Renal pelvis (tissue), 1 donor: ENCODE measurements at regions not wholly inside any gene's neighbourhood (a gene's known extent, or its start where the extent isn't known, plus 50 kb on each side); places are given as distances from the start of the nearest gene placed in this dataset.
"Not testable (repeated sequence)": the region's sequence is repeated elsewhere in the genome, so short reads cannot be mapped to it uniquely, and the experiment has no call there.

ENCODE experiments used
- DNase-seq: peaks from one replicate; pipeline ENCODE4 v3.0.0-alpha.2; 2013

- DNase-seq = not testable (repeated sequence)
Observed at GRCh38 chr17:27365329-27365945, 71.5 kb downstream of the WSB1 start.

DNA sequence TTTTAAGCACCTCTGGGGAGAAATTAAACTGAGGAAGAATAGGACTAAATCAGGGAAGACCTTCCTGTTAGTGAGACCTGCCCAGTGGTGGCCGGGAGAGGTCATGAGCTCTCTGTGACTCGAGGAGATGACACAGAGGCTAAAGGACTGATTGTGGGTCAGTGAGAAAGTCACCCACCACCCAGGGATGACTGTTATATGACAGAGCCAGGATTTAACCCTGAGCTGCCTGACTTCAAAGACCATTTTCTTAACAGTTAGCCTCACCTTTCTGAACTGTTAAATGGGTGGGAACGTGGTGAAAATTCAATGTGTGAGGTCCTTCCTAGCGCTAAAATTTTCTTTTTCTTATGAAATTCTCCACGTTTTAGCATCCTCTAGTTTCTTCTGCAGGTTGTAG, 72.5 kb downstream of the WSB1 start:
- DNase-seq = no peak

DNA sequence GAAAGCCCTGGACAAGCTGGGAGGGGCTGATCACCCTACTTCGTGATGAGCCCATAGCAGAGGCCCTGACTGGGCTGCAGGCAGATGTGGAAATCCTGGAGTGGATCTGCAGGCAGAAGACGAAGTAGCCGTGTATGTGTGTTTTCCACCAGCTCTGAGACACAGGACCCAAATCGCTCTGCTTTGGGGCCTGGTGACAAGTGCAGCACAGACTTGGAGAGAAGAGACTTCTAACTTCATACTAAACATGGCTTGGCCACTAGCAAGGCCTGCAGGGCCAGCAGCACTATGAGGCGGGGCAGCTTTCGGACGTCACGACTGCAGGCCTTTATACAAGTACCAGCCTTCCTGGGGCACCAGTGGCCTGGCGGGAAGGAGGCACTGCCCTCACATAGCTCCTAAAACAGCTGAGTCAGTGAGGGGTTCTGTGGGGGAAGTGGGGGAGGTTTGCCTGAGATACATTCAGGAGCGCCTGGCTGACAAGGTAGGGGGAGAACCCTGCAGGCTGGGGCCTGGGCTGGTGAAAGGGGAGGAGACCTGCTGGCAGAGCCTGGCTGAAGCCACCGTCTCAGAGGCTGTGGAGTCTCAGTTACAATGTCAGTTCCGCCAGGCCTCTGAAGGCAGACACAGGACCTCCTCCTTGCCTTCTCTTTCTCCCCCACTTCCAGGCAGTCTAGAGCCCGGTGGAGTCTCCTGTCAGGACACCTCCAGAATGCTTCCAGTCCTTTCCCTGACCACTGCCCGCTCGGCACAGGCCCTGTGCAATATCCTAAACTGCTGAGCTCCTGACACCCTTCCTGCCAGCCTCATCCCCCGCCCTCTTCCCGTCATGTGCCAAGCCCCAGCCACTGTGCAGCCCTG, 73.4 kb downstream of the WSB1 start:
- DNase-seq = no peak

- no peak for DNase-seq
Observed at GRCh38 chr17:27368151-27368795, 74.4 kb downstream of the WSB1 start.

- DNase-seq = no peak
Observed at GRCh38 chr17:27368980-27369379, 75.1 kb downstream of the WSB1 start.

DNA sequence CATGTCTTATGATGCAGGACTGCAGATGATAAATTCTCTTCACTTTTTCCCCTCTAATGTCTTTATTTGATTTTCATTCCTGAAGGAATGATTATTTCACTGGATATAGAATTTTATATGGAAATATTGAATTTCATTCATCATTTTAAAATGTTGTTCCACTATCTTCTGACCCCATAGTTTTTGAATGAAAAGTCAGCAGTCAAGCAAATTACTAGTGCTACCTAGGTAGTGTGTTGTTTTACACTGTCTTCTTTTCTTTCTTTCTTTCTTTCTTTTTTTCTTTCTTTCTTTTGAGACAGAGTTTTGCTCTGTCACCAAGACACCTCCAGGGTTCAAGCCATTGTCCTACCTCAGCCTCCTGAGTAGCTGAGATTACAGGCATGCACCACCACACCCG, 76.9 kb downstream of the WSB1 start:
- DNase-seq = no peak

DNA sequence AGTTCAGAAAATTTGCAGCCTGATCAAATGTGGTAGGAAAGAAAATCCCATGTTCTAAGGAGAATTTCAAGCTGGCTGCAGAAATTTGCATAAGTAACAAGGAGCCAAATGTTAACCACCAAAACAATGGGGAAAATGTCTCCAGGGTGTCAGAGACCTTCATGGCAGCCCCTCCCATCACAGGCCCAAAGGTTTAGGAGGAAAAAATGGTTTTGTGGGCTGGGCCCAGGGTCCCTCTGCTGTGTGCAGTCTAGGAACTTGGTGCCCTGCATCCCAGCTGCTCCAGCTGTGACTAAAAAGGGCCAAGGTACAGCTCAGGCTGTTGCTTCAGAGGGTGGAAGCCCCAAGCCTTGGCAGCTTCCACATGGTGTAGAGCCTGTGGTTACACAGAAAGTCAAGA, 79.8 kb downstream of the WSB1 start:
- not testable (repeated sequence) for DNase-seq

GRCh38 chr17:27376637-27377547, 79.4 kb upstream of the KSR1 start:
- DNase-seq = no peak

GRCh38 chr17:27378482-27379175, 77.6 kb upstream of the KSR1 start:
- DNase-seq = no peak

GRCh38 chr17:27379888-27380533, 76.2 kb upstream of the KSR1 start:
- peak; percentile 51 for DNase-seq

DNA sequence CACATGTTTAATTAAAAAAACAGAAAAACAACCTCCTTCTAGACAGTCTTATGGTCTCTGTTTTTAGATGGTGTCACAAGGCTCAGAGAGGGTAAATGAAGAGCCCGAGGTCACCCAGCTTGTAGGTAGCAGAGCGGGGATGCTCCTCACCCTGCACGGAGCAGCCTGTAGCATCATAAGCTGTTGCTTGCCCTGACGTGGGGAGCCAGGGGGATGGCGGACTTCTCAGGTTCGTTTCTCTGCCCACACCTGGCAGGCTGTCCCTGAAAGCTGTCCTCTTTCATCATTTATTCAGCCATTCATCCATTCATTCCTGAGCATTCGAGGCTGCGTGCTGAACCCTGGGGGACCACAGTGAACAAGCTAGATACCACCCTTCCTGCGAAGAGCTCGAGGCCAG, 75.7 kb upstream of the KSR1 start:
- DNase-seq = no peak

GRCh38 chr17:27381007-27381501, 75.2 kb upstream of the KSR1 start:
- DNase-seq = no peak

DNA sequence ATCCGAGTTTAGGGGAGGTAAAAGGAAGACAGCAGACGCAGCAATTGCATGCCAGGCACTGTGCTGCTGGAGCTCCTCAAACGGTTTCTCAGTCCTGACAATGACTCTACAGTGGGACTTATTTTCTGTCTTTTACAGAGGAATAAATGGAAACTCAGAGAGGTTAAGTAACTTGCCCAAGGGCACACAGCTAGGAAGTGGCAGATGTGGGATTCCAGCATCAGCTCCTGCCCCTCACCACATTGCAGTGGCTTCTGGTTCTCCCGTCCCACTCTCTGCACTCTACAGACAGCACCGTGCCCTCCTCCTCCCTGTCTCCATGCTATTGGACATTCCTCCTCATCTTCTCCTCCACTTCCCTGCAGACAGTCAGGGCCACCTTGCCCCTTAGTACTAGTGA, 74.2 kb upstream of the KSR1 start:
- DNase-seq = no peak

GRCh38 chr17:27384261-27384701, 72.0 kb upstream of the KSR1 start:
- DNase-seq = no peak

- DNase-seq = no peak
Observed at GRCh38 chr17:27384726-27385125, 71.5 kb upstream of the KSR1 start.

DNA sequence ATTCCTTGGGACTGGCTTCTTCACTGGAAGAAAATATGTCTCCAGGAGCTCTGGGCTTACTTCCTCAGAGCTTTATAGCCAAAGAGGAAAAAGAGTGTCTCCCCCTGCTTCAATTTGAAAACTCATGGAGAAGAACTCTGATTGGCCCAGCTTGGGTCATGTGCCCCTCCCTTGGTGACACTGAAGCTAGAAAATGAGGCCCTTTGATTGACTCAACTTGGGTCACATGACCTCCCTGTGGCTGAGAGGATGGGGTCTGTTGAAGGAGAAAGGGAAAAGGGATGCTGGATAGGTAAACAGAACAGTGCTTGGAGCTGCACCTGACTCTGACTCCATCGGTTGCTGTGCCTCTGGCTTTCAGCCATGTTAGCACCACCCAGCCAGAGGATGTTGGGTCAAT, 70.6 kb upstream of the KSR1 start:
- DNase-seq = no peak

DNA sequence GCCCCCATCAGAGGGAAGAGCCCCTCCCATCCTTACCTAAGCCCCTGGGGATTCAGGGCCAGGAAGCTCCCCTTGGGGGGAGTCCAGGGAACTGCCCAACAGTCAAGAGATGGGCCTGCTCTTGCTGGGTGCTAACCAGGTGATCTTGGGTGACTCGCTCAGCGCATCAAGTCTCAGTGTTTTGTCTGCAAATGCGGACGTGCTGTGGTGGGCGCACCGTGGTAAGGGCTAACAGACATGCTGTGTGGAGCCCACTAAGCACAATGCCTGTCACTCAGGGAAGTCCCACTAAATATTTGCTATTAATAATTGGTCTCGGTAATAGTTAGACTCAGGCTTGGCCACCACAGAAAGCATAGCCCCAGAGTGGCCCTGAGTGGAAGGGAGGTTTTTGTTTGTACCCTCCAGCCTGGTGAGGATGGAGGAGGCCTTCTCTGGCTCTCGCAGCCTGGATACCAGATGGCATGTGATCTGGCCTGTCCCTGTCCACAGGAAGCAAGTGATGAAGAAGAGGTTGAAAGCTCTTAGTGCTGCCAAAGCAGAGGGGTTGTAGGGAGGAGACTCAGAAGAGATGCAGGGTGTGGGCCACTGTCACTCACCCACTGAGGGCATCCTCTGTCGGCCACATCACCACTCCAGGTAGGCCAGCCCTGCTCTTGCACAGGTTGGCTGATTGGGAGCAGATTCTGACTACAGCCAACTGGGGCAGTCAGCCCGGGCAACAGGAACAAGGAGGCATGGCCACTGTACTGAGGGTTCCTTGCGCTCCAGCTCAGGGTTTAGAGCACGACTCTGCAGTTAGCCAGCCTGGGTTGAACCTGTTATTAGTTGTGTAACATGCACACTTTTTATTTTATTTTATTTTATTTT, 69.8 kb upstream of the KSR1 start:
- no peak for DNase-seq

DNA sequence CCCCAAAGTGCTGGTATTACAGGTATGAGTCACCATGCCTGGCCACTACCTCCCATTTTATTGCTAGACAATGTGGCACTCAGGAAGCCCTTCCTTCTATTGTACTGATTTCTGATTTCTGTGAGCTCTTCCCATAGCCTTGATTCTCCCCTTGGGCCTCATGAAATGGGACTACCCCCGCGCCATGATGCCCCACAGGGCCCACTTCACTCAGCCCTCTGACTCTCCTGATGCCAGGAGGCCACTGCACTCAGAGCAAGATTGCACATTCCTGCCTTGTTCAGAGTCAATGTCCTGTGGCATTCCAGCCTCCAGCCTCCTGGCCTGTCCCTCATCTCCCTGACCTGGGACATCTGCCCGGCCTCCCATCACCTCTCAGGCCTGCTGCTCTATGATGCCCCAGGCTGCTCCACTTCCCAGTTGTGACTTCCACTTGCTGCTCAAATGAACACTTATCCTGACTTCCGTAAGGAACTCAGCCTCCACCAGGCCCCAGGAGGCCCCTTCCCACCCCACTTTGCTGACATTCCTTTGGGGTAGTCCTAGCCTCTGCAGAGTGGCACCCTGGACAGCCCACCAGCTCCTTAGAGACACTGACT, 66.6 kb upstream of the KSR1 start:
- DNase-seq = no peak

DNA sequence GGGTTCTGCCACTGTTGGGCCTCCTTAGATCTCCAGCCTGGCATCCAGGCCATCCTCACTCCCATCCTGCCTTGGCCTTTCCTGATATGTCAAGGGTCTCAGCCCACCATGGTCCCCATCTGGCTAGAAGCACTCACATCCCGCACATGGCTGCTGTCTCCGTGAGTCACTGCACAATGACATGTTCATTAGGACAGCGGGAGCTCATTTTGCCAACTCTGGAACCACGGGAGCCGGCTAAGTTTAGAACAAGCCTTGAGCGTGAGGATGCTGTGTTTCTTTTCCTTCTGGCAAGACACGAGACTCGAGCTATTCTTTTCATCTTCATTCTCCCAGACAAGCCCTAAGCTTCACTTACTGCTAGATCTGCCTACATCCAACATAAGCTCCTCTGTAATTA, 65.7 kb upstream of the KSR1 start:
- DNase-seq = no peak
